ENCODE measurements at regions not wholly inside any gene's neighbourhood (a gene's known extent, or its start where the extent isn't known, plus 50 kb on each side); places are given as distances from the start of the nearest gene placed in this dataset.

- no peak overlapping the region for H3K27ac ChIP-seq (ENCODE audit: extremely low read depth, low read depth, low read length)
- no peaks in the 10 kb centered on the region for H3K9me3 ChIP-seq (ENCODE audit: control insufficient read depth, insufficient read depth, low read depth, low read length)
- no peaks in the 10 kb centered on the region for H3K36me3 ChIP-seq (ENCODE audit: control insufficient read depth in 2 of 2, insufficient read depth in 1 of 2, low read length in 2 of 2)
- TF ChIP-seq ZNF580 (tag by site-specific recombination; IDR thresholded peaks at IDR 0.05) (no peak), FEZF1 (tag by site-specific recombination; IDR thresholded peaks at IDR 0.05) (no peak), ZNF394 (tag by site-specific recombination; IDR thresholded peaks at IDR 0.05; ENCODE audit: borderline replicate concordance) (no peak), ZNF791 (tag by site-specific recombination; IDR thresholded peaks at IDR 0.05) (no peak), OSR2 (tag by site-specific recombination; IDR thresholded peaks at IDR 0.05) (no peak), ZNF600 (tag by site-specific recombination; IDR thresholded peaks at IDR 0.05) (no peak), PRDM4 (tag by site-specific recombination; IDR thresholded peaks at IDR 0.05) (no peak), ZNF155 (tag by site-specific recombination; IDR thresholded peaks at IDR 0.05) (no peak), PRDM1 (tag by site-specific recombination; IDR thresholded peaks at IDR 0.05) (no peak), ZNF529 (tag by site-specific recombination; IDR thresholded peaks at IDR 0.05; ENCODE audit: insufficient replicate concordance) (no peak), KLF10 (tag by site-specific recombination; IDR thresholded peaks at IDR 0.05) (no peak), ZNF292 (tag by site-specific recombination; IDR thresholded peaks at IDR 0.05; ENCODE audit: borderline replicate concordance, low read depth) (no peak), PATZ1 (tag by site-specific recombination; IDR thresholded peaks at IDR 0.05) (no peak), ZBTB7A (tag by site-specific recombination; IDR thresholded peaks at IDR 0.05; ENCODE audit: low read depth) (no peak), KLF8 (tag by site-specific recombination; IDR thresholded peaks at IDR 0.05) (no peak), ZNF660 (tag by site-specific recombination; IDR thresholded peaks at IDR 0.05) (no peak)
- no peak overlapping the region for H3K4me3 ChIP-seq (ENCODE audit: low read depth, low read length)
- ChIA-PET CTCF (interaction anchor here (0.8 kb wide), 1 partner anchor 238 kb away, joined by 3 read pairs; no protein-coding TSS in a partner anchor), POLR2A (no interaction called here)
- peaks cover 10% of the 10 kb centered on the region for H3K4me1 ChIP-seq (ENCODE audit: control insufficient read depth, insufficient read depth, low read length)
Observed at GRCh38 chr14:56945291-56945690, 135.0 kb upstream of the OTX2 start.

- Histone ChIP-seq H3K4me1 (ENCODE audit: control insufficient read depth, insufficient read depth, low read length) (peaks cover 2% of the 10 kb centered on the region), H3K36me3 (ENCODE audit: control insufficient read depth in 2 of 2, insufficient read depth in 1 of 2, low read length in 2 of 2) (no peaks in the 10 kb centered on the region), H3K27ac (ENCODE audit: extremely low read depth, low read depth, low read length) (no peak overlapping the region), H3K9me3 (ENCODE audit: control insufficient read depth, insufficient read depth, low read depth, low read length) (no peaks in the 10 kb centered on the region), H3K4me3 (ENCODE audit: low read depth, low read length) (no peak overlapping the region)
- ChIA-PET CTCF (interaction anchor here (0.8 kb wide), 1 partner anchor 238 kb away, joined by 3 read pairs; no protein-coding TSS in a partner anchor), POLR2A (no interaction called here)
- TF ChIP-seq ZNF138 (tag by site-specific recombination; IDR thresholded peaks at IDR 0.05; ENCODE audit: borderline replicate concordance) = no peak
- TF ChIP-seq ZNF174 (tag by site-specific recombination; IDR thresholded peaks at IDR 0.05) = no peak
- no peak for TF ChIP-seq ZNF302 (tag by site-specific recombination; IDR thresholded peaks at IDR 0.05; ENCODE audit: low read depth)
- TF ChIP-seq ZNF639 (tag by site-specific recombination; IDR thresholded peaks at IDR 0.05) = no peak
- no peak for TF ChIP-seq ZNF19 (tag by site-specific recombination; IDR thresholded peaks at IDR 0.05; ENCODE audit: low read depth)
- TF ChIP-seq ZFHX2 (tag by site-specific recombination; conservative IDR thresholded peaks at IDR 0.05) = no peak
- no peak for TF ChIP-seq ZSCAN5A (tag by site-specific recombination; IDR thresholded peaks at IDR 0.05)
- no peak for TF ChIP-seq ZSCAN18 (tag by site-specific recombination; IDR thresholded peaks at IDR 0.05)
- TF ChIP-seq TCF7L2 (IDR thresholded peaks at IDR 0.05; ENCODE audit: borderline replicate concordance, low read depth, low read length) = no peak
- TF ChIP-seq PATZ1 (tag by site-specific recombination; IDR thresholded peaks at IDR 0.05) = no peak
Observed at GRCh38 chr14:56944397-56944796, 134.1 kb upstream of the OTX2 start.
